ENCODE measurements at regions not wholly inside any gene's neighbourhood (a gene's known extent, or its start where the extent isn't known, plus 50 kb on each side); places are given as distances from the start of the nearest gene placed in this dataset.

- Mint-ChIP-seq H3K27ac (ENCODE audit: unreplicated experiment) (no peak overlapping the region), H3K4me3 (ENCODE audit: unreplicated experiment) (no peak overlapping the region), H3K9me3 (ENCODE audit: unreplicated experiment) (peaks cover 37% of the 10 kb centered on the region), H3K27me3 (ENCODE audit: insufficient read depth, unreplicated experiment) (peaks cover 14% of the 10 kb centered on the region), H3K4me1 (ENCODE audit: low read depth, unreplicated experiment) (no peaks in the 10 kb centered on the region), H3K36me3 (ENCODE audit: insufficient read depth, unreplicated experiment) (no peaks in the 10 kb centered on the region)
- POLR2A ChIA-PET = no interaction called here
- BruUV-seq (replicated peaks) = no TSS peak
- H3K4me1 ChIP-seq = no peaks in the 10 kb centered on the region
- DNase-seq = no peak
- TF ChIP-seq CTCF (IDR thresholded peaks at IDR 0.05; ENCODE audit: insufficient read depth in 1 of 2, low read depth in 1 of 2, low read length in 1 of 2, severe bottlenecking in 1 of 2, unreplicated experiment in 1 of 2) = no peak
- H3K9me3 ChIP-seq = peaks cover 10% of the 10 kb centered on the region; the same call in 1 of the 2 replicates
- H3K36me3 ChIP-seq (ENCODE audit: control insufficient read depth, insufficient read depth, low read length) = no peaks in the 10 kb centered on the region
- CTCF ChIA-PET = no interaction called here
- intact Hi-C loops (cut with micrococcal nuclease; ENCODE audit: unreplicated experiment) = no loop called here
- no peak overlapping the region for H3K4me3 ChIP-seq (ENCODE audit: low read depth, low read length)
- H3K27me3 ChIP-seq (replicated peaks; ENCODE audit: control insufficient read depth, insufficient read depth, low read length) = no peaks in the 10 kb centered on the region
Measured at GRCh38 chr5:136600306-136600705, 235.0 kb upstream of the TRPC7 start.

GRCh38 chr5:136598802-136599404, 233.6 kb upstream of the TRPC7 start:
- Histone ChIP-seq H3K36me3 (ENCODE audit: control insufficient read depth, insufficient read depth, low read length) (no peaks in the 10 kb centered on the region), H3K27me3 (replicated peaks; ENCODE audit: control insufficient read depth, insufficient read depth, low read length) (no peaks in the 10 kb centered on the region), H3K4me1 (no peaks in the 10 kb centered on the region), H3K9me3 (peaks cover 10% of the 10 kb centered on the region; the same call in 1 of the 2 replicates), H3K4me3 (ENCODE audit: low read depth, low read length) (no peak overlapping the region)
- no peak overlapping the region for H3K4me3 Mint-ChIP-seq (ENCODE audit: unreplicated experiment)
- H3K27ac Mint-ChIP-seq (ENCODE audit: unreplicated experiment) = no peak overlapping the region
- H3K36me3 Mint-ChIP-seq (ENCODE audit: insufficient read depth, unreplicated experiment) = no peaks in the 10 kb centered on the region
- peaks cover 37% of the 10 kb centered on the region for H3K9me3 Mint-ChIP-seq (ENCODE audit: unreplicated experiment)
- CTCF ChIA-PET = no interaction called here
- H3K27me3 Mint-ChIP-seq (ENCODE audit: insufficient read depth, unreplicated experiment) = peaks cover 11% of the 10 kb centered on the region
- no peak for DNase-seq
- TF ChIP-seq CTCF (IDR thresholded peaks at IDR 0.05; ENCODE audit: insufficient read depth in 1 of 2, low read depth in 1 of 2, low read length in 1 of 2, severe bottlenecking in 1 of 2, unreplicated experiment in 1 of 2) = no peak
- POLR2A ChIA-PET = no interaction called here
- intact Hi-C loops (cut with micrococcal nuclease; ENCODE audit: unreplicated experiment) = no loop called here
- no TSS peak for BruUV-seq (replicated peaks)
- no peaks in the 10 kb centered on the region for H3K4me1 Mint-ChIP-seq (ENCODE audit: low read depth, unreplicated experiment)

DNA sequence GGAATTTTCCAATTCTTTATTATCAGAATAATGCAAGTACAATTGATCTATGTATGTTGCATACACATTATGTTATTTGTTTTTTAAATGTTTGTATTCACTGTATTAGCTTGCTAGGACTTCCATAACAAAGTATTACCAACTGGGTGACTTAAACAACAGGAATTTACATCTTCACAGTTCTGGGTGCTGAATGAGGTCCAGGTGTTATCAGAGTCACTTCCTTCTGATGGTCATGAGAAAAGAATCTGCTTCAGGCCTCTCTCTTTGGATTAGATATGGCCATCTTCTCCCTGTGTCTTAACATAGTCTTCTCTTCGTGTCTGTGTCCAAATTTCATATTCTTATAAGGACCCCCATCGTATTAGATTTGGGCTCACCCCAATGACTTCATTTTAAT, 229.1 kb upstream of the TRPC7 start:
- no TSS peak for BruUV-seq (replicated peaks)
- H3K4me3 ChIP-seq (ENCODE audit: low read depth, low read length) = no peak overlapping the region
- no peaks in the 10 kb centered on the region for H3K4me1 ChIP-seq
- Mint-ChIP-seq H3K27me3 (ENCODE audit: insufficient read depth, unreplicated experiment) (peaks cover 10% of the 10 kb centered on the region), H3K4me3 (ENCODE audit: unreplicated experiment) (no peak overlapping the region), H3K36me3 (ENCODE audit: insufficient read depth, unreplicated experiment) (no peaks in the 10 kb centered on the region), H3K27ac (ENCODE audit: unreplicated experiment) (no peak overlapping the region), H3K9me3 (ENCODE audit: unreplicated experiment) (peaks cover 5% of the 10 kb centered on the region), H3K4me1 (ENCODE audit: low read depth, unreplicated experiment) (no peaks in the 10 kb centered on the region)
- TF ChIP-seq CTCF (IDR thresholded peaks at IDR 0.05; ENCODE audit: insufficient read depth in 1 of 2, low read depth in 1 of 2, low read length in 1 of 2, severe bottlenecking in 1 of 2, unreplicated experiment in 1 of 2) = no peak
- CTCF ChIA-PET = no interaction called here
- POLR2A ChIA-PET = no interaction called here
- 0 out of 2 replicates have a peak, but pooled peaks cover 3% of the 10 kb centered on the region for H3K9me3 ChIP-seq
- no peak for DNase-seq
- H3K27me3 ChIP-seq (replicated peaks; ENCODE audit: control insufficient read depth, insufficient read depth, low read length) = no peaks in the 10 kb centered on the region
- no peaks in the 10 kb centered on the region for H3K36me3 ChIP-seq (ENCODE audit: control insufficient read depth, insufficient read depth, low read length)
- intact Hi-C loops (cut with micrococcal nuclease; ENCODE audit: unreplicated experiment) = no loop called here

All from Caco-2 (cell line).